Neural cell (in vitro differentiated cells): ENCODE measurements at regions not wholly inside any gene's neighbourhood (a gene's known extent, or its start where the extent isn't known, plus 50 kb on each side); places are given as distances from the start of the nearest gene placed in this dataset.

Experiments used
- H2AFZ ChIP-seq: fragments of 200-600, 300-800 bp; sonication (generic), shearing (Covaris generic); 2 replicates; pipeline ENCODE4 v1.6.0; 2014; ENCODE audit warnings: low read depth, mild to moderate bottlenecking, antibody characterized with exemption, low read length, moderate library complexity
- H3F3A ChIP-seq: fragments of 200-600 bp; shearing (Covaris generic); 2 replicates; pipeline ENCODE4 v1.6.1; 2016; ENCODE audit warnings: mild to moderate bottlenecking, moderate library complexity, mixed read lengths, antibody characterized with exemption, low read length; ENCODE audit not compliant: insufficient read depth, poor library complexity, severe bottlenecking
- H3K27ac ChIP-seq: fragments of 200-600, 300-800 bp; sonication (generic), shearing (Covaris generic); 2 replicates; pipeline ENCODE4 v1.5.1; 2014; ENCODE audit warnings: mild to moderate bottlenecking, low read length, moderate library complexity
- H3K27me3 ChIP-seq: fragments of 300-800, 200-600 bp; sonication (generic), shearing (Covaris generic); 2 replicates; pipeline ENCODE4 v1.6.0; 2014; ENCODE audit warnings: mild to moderate bottlenecking, low read depth, low read length, moderate library complexity; ENCODE audit not compliant: insufficient read depth
- H3K36me3 ChIP-seq: fragments of 300-800, 200-600 bp; sonication (generic), shearing (Covaris generic); 2 replicates; pipeline ENCODE4 v1.5.1; 2014; ENCODE audit warnings: mild to moderate bottlenecking, antibody characterized with exemption, low read length, moderate library complexity; ENCODE audit not compliant: insufficient read depth
- H3K4me2 ChIP-seq: fragments of 300-800, 200-600 bp; sonication (generic), shearing (Covaris generic); 2 replicates; pipeline ENCODE4 v1.6.0; 2014; ENCODE audit warnings: mild to moderate bottlenecking, low read length
- H3K4me3 ChIP-seq: fragments of 300-800, 200-600 bp; sonication (generic), shearing (Covaris generic); 2 replicates; pipeline ENCODE4 v1.5.1; 2014; ENCODE audit warnings: mild to moderate bottlenecking, low read length, moderate library complexity
- H3K79me2 ChIP-seq: fragments of 200-600 bp; shearing (Covaris generic); replicated peaks from 2 replicates; pipeline ENCODE4 v1.6.0; 2014; ENCODE audit warnings: mild to moderate bottlenecking, low read length, moderate library complexity; ENCODE audit not compliant: insufficient read depth
- H3K9ac ChIP-seq: fragments of 300-800, 200-600 bp; sonication (generic), shearing (Covaris generic); 2 replicates; pipeline ENCODE4 v1.6.1; 2016; ENCODE audit warnings: mild to moderate bottlenecking, low read length, mixed read lengths
- H3K9me2 ChIP-seq: fragments of 200-600 bp; shearing (Covaris generic); 2 replicates; pipeline ENCODE4 v1.6.1; 2016; ENCODE audit warnings: mild to moderate bottlenecking, low read length, mixed read lengths; ENCODE audit not compliant: insufficient read depth
- H3K9me3 ChIP-seq: fragments of 200-600, 300-800 bp; sonication (generic), shearing (Covaris generic); 2 replicates; pipeline ENCODE4 v1.6.1; 2016; ENCODE audit warnings: mild to moderate bottlenecking, mixed run types, low read length, moderate library complexity, mixed read lengths
- H4K20me1 ChIP-seq: fragments of 200-600 bp; shearing (Covaris generic); 2 replicates; pipeline ENCODE4 v1.6.1; 2016; ENCODE audit warnings: mild to moderate bottlenecking, mixed run types; ENCODE audit not compliant: insufficient read depth
- EP300 ChIP-seq: fragments of 450-650 bp; conservative IDR thresholded peaks from 2 replicates; pipeline ENCODE4 v1.6.1; 2014; ENCODE audit warnings: antibody characterized with exemption, mild to moderate bottlenecking, moderate library complexity; ENCODE audit not compliant: poor library complexity, severe bottlenecking
- EZH2 ChIP-seq: fragments of 200-600, 300-800 bp; shearing (Covaris generic), sonication (generic); IDR thresholded peaks from 2 replicates; pipeline ENCODE4 v1.6.1; 2014; ENCODE audit warnings: antibody characterized with exemption, low read length, borderline replicate concordance, mild to moderate bottlenecking; ENCODE audit not compliant: insufficient read depth, poor library complexity, severe bottlenecking
- RAD21 ChIP-seq: fragments of 450-650 bp; conservative IDR thresholded peaks from 2 replicates; pipeline ENCODE4 v1.6.1; 2014; ENCODE audit warnings: antibody characterized with exemption, mild to moderate bottlenecking, moderate library complexity
- SMC3 ChIP-seq: fragments of 450-650 bp; conservative IDR thresholded peaks from 2 replicates; pipeline ENCODE4 v1.6.1; 2014; ENCODE audit warnings: antibody characterized with exemption, mild to moderate bottlenecking, moderate library complexity; ENCODE audit not compliant: poor library complexity
- TAF1 ChIP-seq: IDR thresholded peaks from 2 replicates; pipeline ENCODE4 v1.6.1; 2012; ENCODE audit warnings: low read depth
- TF ChIP-seq, protein P1 (sequence below): fragments of 450-650 bp; IDR thresholded peaks from 2 replicates; pipeline ENCODE4 v1.5.1; 2014; ENCODE audit warnings: antibody characterized with exemption, mild to moderate bottlenecking, moderate library complexity; ENCODE audit not compliant: poor library complexity, severe bottlenecking
- TF ChIP-seq, protein P2 (sequence below): IDR thresholded peaks from 2 replicates; pipeline ENCODE4 v1.6.1; 2012; ENCODE audit warnings: borderline replicate concordance

DNA sequence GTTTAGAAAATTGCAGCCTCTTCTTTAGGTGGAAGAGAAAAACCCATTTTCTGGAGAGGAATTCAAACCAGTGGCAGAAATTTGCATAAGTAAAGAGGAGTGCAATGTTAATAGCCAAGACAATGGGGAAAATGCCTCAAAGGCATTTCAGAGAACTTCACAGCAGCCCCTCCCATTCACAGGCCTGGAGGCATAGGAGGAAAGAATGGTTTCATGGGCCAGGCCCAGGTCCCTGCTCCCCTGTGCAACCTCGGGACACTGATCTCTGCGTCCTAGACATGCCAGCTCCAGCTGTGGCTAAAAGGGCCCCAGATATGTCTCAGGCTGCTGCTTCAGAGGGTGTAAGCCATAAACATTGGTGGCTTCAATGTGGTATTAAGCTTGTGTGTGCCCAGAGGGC, 161.8 kb upstream of the CENPE start:
- H2AFZ ChIP-seq, result no peak overlapping the region
- no peaks in the 10 kb centered on the region for H3K79me2 ChIP-seq
- no peaks in the 10 kb centered on the region for H3K9me2 ChIP-seq
- peaks cover 7% of the 10 kb centered on the region for H3K9me3 ChIP-seq
- H3K27ac ChIP-seq, result no peak overlapping the region
- no peak overlapping the region for H3K4me2 ChIP-seq
- H4K20me1 ChIP-seq, result no peaks in the 10 kb centered on the region
- no peak overlapping the region for H3K9ac ChIP-seq
- H3K4me3 ChIP-seq, result no peak overlapping the region
- H3K27me3 ChIP-seq, result no peaks in the 10 kb centered on the region
- H3K36me3 ChIP-seq, result no peaks in the 10 kb centered on the region
- no peaks in the 10 kb centered on the region for H3F3A ChIP-seq
- TF ChIP-seq RAD21, result no peak
- TF ChIP-seq, protein P1, sequence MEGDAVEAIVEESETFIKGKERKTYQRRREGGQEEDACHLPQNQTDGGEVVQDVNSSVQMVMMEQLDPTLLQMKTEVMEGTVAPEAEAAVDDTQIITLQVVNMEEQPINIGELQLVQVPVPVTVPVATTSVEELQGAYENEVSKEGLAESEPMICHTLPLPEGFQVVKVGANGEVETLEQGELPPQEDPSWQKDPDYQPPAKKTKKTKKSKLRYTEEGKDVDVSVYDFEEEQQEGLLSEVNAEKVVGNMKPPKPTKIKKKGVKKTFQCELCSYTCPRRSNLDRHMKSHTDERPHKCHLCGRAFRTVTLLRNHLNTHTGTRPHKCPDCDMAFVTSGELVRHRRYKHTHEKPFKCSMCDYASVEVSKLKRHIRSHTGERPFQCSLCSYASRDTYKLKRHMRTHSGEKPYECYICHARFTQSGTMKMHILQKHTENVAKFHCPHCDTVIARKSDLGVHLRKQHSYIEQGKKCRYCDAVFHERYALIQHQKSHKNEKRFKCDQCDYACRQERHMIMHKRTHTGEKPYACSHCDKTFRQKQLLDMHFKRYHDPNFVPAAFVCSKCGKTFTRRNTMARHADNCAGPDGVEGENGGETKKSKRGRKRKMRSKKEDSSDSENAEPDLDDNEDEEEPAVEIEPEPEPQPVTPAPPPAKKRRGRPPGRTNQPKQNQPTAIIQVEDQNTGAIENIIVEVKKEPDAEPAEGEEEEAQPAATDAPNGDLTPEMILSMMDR, result no peak
- no peak for TF ChIP-seq TAF1
- no peak for TF ChIP-seq EP300
- TF ChIP-seq SMC3, result no peak
- no peak for TF ChIP-seq EZH2
- TF ChIP-seq, protein P2, sequence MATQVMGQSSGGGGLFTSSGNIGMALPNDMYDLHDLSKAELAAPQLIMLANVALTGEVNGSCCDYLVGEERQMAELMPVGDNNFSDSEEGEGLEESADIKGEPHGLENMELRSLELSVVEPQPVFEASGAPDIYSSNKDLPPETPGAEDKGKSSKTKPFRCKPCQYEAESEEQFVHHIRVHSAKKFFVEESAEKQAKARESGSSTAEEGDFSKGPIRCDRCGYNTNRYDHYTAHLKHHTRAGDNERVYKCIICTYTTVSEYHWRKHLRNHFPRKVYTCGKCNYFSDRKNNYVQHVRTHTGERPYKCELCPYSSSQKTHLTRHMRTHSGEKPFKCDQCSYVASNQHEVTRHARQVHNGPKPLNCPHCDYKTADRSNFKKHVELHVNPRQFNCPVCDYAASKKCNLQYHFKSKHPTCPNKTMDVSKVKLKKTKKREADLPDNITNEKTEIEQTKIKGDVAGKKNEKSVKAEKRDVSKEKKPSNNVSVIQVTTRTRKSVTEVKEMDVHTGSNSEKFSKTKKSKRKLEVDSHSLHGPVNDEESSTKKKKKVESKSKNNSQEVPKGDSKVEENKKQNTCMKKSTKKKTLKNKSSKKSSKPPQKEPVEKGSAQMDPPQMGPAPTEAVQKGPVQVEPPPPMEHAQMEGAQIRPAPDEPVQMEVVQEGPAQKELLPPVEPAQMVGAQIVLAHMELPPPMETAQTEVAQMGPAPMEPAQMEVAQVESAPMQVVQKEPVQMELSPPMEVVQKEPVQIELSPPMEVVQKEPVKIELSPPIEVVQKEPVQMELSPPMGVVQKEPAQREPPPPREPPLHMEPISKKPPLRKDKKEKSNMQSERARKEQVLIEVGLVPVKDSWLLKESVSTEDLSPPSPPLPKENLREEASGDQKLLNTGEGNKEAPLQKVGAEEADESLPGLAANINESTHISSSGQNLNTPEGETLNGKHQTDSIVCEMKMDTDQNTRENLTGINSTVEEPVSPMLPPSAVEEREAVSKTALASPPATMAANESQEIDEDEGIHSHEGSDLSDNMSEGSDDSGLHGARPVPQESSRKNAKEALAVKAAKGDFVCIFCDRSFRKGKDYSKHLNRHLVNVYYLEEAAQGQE, result no peak

DNA sequence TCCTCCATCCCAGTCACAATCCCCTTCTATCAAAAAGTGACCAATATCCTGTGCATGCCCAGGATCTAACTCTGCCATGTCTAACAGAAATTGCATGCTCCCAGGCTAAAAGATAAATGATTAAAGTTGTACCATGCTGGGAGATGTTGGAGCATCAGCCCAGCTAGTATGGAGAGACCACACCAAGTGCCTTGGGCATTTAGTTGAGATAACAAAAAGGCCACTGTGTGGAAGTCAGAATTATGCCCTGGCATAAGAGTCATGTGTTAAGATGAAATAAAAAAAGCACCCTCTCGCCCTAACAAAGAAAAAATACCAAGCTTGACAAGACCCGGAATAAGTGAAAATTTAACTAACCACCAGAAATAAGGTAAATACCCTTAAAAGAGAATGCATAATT, 155.9 kb upstream of the CENPE start:
- H3K79me2 ChIP-seq, result no peaks in the 10 kb centered on the region
- no peaks in the 10 kb centered on the region for H3K27me3 ChIP-seq
- TF ChIP-seq SMC3 (no peak), EP300 (no peak), RAD21 (no peak)
- TF ChIP-seq, protein P2, result no peak
- TF ChIP-seq, protein P1, result no peak
- H3K9ac ChIP-seq, result no peak overlapping the region
- no peaks in the 10 kb centered on the region for H3K36me3 ChIP-seq
- no peaks in the 10 kb centered on the region for H3F3A ChIP-seq
- H3K9me2 ChIP-seq, result no peaks in the 10 kb centered on the region
- no peaks in the 10 kb centered on the region for H4K20me1 ChIP-seq
- no peak overlapping the region for H3K4me3 ChIP-seq
- no peak overlapping the region for H3K4me2 ChIP-seq
- no peaks in the 10 kb centered on the region for H3K9me3 ChIP-seq
- H2AFZ ChIP-seq, result no peak overlapping the region
- no peak overlapping the region for H3K27ac ChIP-seq
